Heart right ventricle (tissue), 16 donors: ENCODE measurements at regions not wholly inside any gene's neighbourhood (a gene's known extent, or its start where the extent isn't known, plus 50 kb on each side); places are given as distances from the start of the nearest gene placed in this dataset.
"Not testable (repeated sequence)": the region's sequence is repeated elsewhere in the genome, so short reads cannot be mapped to it uniquely, and the experiment has no call there.

Experiments used
- ATAC-seq, 8 donors: fragments of 200-7000 bp; cut with Tn5 transposase; one replicate each; pipeline ENCODE4 v1.9.1; 2020; ENCODE audit warnings: mild to moderate bottlenecking in 8 of 8, moderate library complexity in 8 of 8, moderate number of reproducible peaks in 1 of 8
- DNase-seq, 2 donors: peaks; one replicate each; pipeline ENCODE4 v3.0.0-alpha.2; 2020
- H3K27ac ChIP-seq, 10 donors: fragments of 200-600 bp; sonication (generic) in 2 of 10; one replicate each; pipeline versions ENCODE4 v1.5.0 to v1.8.0; 2020 to 2022; ENCODE audit warnings: mild to moderate bottlenecking in 3 of 10
- H3K27me3 ChIP-seq, 7 donors: fragments of 200-600 bp; one replicate each; pipeline ENCODE4 v1.8.0; 2021 to 2022; ENCODE audit warnings: mild to moderate bottlenecking in 2 of 7
- H3K36me3 ChIP-seq, 9 donors: fragments of 200-600 bp; sonication (generic) in 1 of 9; one replicate each; pipeline versions ENCODE4 v1.5.0 to v1.8.0; 2020 to 2022; ENCODE audit warnings: mild to moderate bottlenecking in 2 of 9
- H3K4me1 ChIP-seq, 9 donors: fragments of 200-600 bp; sonication (generic) in 1 of 9; one replicate each; pipeline versions ENCODE4 v1.5.0 to v1.8.0; 2020 to 2022; ENCODE audit warnings: mild to moderate bottlenecking in 4 of 9
- H3K4me3 ChIP-seq, 10 donors: fragments of 200-600 bp; sonication (generic) in 2 of 10; one replicate each; pipeline versions ENCODE4 v1.5.0 to v1.8.0; 2020 to 2022; ENCODE audit warnings: mild to moderate bottlenecking in 7 of 10, moderate library complexity in 2 of 10
- H3K9me3 ChIP-seq, 11 donors: fragments of 200-600 bp in 10 of 11; sonication (generic) in 2 of 11; one replicate each; pipeline versions ENCODE4 v1.5.0 to v1.8.0; 2013 to 2022; ENCODE audit warnings: mild to moderate bottlenecking in 2 of 11, control low read depth in 1 of 11, moderate library complexity in 1 of 11
- CTCF ChIP-seq, 9 donors: fragments of 200-600 bp; sonication (generic) in 2 of 9; IDR thresholded peaks; one replicate each; pipeline versions ENCODE4 v1.5.0 to v1.8.0; 2021 to 2022; ENCODE audit warnings: antibody characterized with exemption in 9 of 9, mild to moderate bottlenecking in 5 of 9, moderate library complexity in 1 of 9
- WGBS, 2 donors: extraction: QIAGEN DNeasy Blood & Tissue Kit; methylation state at CpG; one replicate each; pipeline ENCODE4 v1.1.7; 2013; ENCODE audit warnings: inconsistent platforms in 1 of 2; 5-methylcytosine and 5-hydroxymethylcytosine counted together
- intact Hi-C, 10 donors: fragments of 100-400 bp; cut with DNase I; formaldehyde crosslinking; loops; one replicate each; pipeline versions ENCODE4 v1.11.1 to v1.14.2; 2022
- donor health status: Arrhythmogenic right ventricular cardiomyopathy.
- donor health status: ischemic (EF 13 %, LVEDD 7.1; RV severe dilation, severe dysfunction).
- donor health status: healthy with polysubstance abuse.
- donor health status: DM: no; HTN: yes; CAD: no.
- donor health status: DM: no; HTN: no; CAD: no.
- donor health status: ischemic (EF 25% LVEDD 6.9; RV normal size, moderate dysfunction).
- donor health status: ischemic (EF 25% LVEDD 5.7; RV mildly dilated, moderate dysfunction).
- donor health status: healthy.
- donor health status: DM: yes; HTN: yes; CAD: no.
- donor health status: Ischemic cardiomyopathy.
- donor health status: ischemic (EF 35%, LVEDD 5.7; RV mildly dilated, moderate dysfunction).
- donor health status: nonischemic (EF 11% LVEDD 7.7; RV severe dilation, severe dysfunction).
- donor health status: DM: yes; HTN: yes; CAD: no.
- donor health status: PGD.
- donor health status: ischemic (EF 29% LVEDD 5.4; RV normal size, mild dysfunction).
- donor health status: nonischemic (EF 23%, LVEDD 6.1; RV moderate dilation, normal function).

GRCh38 chr22:42188808-42189447 is 58.3 kb upstream of the CYP2D6 start:
- H3K36me3 ChIP-seq = no peaks in the 10 kb centered on the region
- no peak for TF ChIP-seq CTCF (IDR thresholded peaks at IDR 0.05)
- H3K9me3 ChIP-seq = no peaks in the 10 kb centered on the region
- H3K27ac ChIP-seq = no peak overlapping the region
- WGBS, 2 donors = 86 to 93% methylated on average over 4 of the region's 4 CpGs
- ATAC-seq = no peak
- DNase-seq = no peak
- no peak overlapping the region for H3K4me3 ChIP-seq
- no peaks in the 10 kb centered on the region for H3K27me3 ChIP-seq
- peaks cover 0 to 28% (median 9%) of the 10 kb centered on the region in 9 donors for H3K4me1 ChIP-seq
- intact Hi-C loops = loop anchor here in 1 of 10 donors (10.0 kb wide), 1 partner anchor 126 kb away; no protein-coding TSS in a partner anchor

- TF ChIP-seq CTCF (IDR thresholded peaks at IDR 0.05) = no peak
- Histone ChIP-seq H3K9me3 (no peaks in the 10 kb centered on the region), H3K36me3 (no peaks in the 10 kb centered on the region), H3K4me3 (no peak overlapping the region), H3K4me1 (peaks cover 0 to 16% (median 2%) of the 10 kb centered on the region in 9 donors), H3K27me3 (no peaks in the 10 kb centered on the region), H3K27ac (no peak overlapping the region)
- WGBS, 2 donors = 93 to 94% methylated on average over 3 of the region's 3 CpGs
- DNase-seq = no peak
- intact Hi-C loops = loop anchor here in 1 of 10 donors (10.0 kb wide), 1 partner anchor 127 kb away; no protein-coding TSS in a partner anchor
- no peak for ATAC-seq
Observed at GRCh38 chr22:42187646-42188045, 57.0 kb upstream of the CYP2D6 start.

GRCh38 chr22:42185915-42186439 is 55.4 kb upstream of the CYP2D6 start:
- Histone ChIP-seq H3K4me1 (peaks cover 0 to 4% (median 1%) of the 10 kb centered on the region in 9 donors), H3K36me3 (no peaks in the 10 kb centered on the region), H3K9me3 (no peaks in the 10 kb centered on the region), H3K27me3 (no peaks in the 10 kb centered on the region), H3K4me3 (no peak overlapping the region), H3K27ac (no peak overlapping the region)
- 90 to 94% methylated on average over 2 of the region's 2 CpGs for WGBS, 2 donors
- no peak for TF ChIP-seq CTCF (IDR thresholded peaks at IDR 0.05)
- DNase-seq = no peak
- intact Hi-C loops = loop anchor here in 1 of 10 donors (10.0 kb wide), 1 partner anchor 129 kb away; no protein-coding TSS in a partner anchor
- no peak for ATAC-seq

GRCh38 chr22:42184852-42185251 is 54.2 kb upstream of the CYP2D6 start:
- DNase-seq (no peak), ATAC-seq (no peak)
- no peaks in the 10 kb centered on the region for H3K9me3 ChIP-seq
- no peak overlapping the region for H3K27ac ChIP-seq
- WGBS, 2 donors = 94 to 97% methylated on average over 4 of the region's 4 CpGs
- H3K27me3 ChIP-seq = no peaks in the 10 kb centered on the region
- peaks cover 0 to 13% (median 11%) of the 10 kb centered on the region in 9 donors for H3K4me1 ChIP-seq
- no peaks in the 10 kb centered on the region for H3K36me3 ChIP-seq
- intact Hi-C loops = loop anchor here in 1 of 10 donors (10.0 kb wide), 1 partner anchor 130 kb away; no protein-coding TSS in a partner anchor
- no peak overlapping the region for H3K4me3 ChIP-seq
- TF ChIP-seq CTCF (IDR thresholded peaks at IDR 0.05) = no peak

- ATAC-seq = not testable (repeated sequence)
- 95 to 97% methylated on average over 11 of the region's 11 CpGs for WGBS, 2 donors
- intact Hi-C loops = loop anchor here in 1 of 10 donors (10.0 kb wide), 1 partner anchor 131 kb away; no protein-coding TSS in a partner anchor
Observed at GRCh38 chr22:42183461-42184059, 53.0 kb upstream of the CYP2D6 start.

More at GRCh38 chr22:42183461-42184059, 53.0 kb upstream of the CYP2D6 start:
- not testable (repeated sequence) for H3K9me3 ChIP-seq, H3K36me3 ChIP-seq, DNase-seq, H3K27me3 ChIP-seq, H3K4me3 ChIP-seq, H3K27ac ChIP-seq
- H3K4me1 ChIP-seq = peaks cover 0 to 16% (median 11%) of the 10 kb centered on the region in 9 donors
